Osteocyte (in vitro differentiated cells): ENCODE measurements at regions not wholly inside any gene's neighbourhood (a gene's known extent, or its start where the extent isn't known, plus 50 kb on each side); places are given as distances from the start of the nearest gene placed in this dataset.

Experiments used
- DNase-seq: peaks from one replicate; pipeline ENCODE4 v3.0.0; 2021; ENCODE audit warnings: mixed read lengths; ENCODE audit not compliant: unreplicated experiment; ENCODE audit errors: extremely low spot score
- H3K27ac Mint-ChIP-seq: one replicate; pipeline ENCODE4 v1.8.0; 2021; ENCODE audit warnings: mild to moderate bottlenecking, mixed read lengths; ENCODE audit not compliant: unreplicated experiment
- H3K27me3 Mint-ChIP-seq: one replicate; pipeline ENCODE4 v1.8.0; 2021; ENCODE audit warnings: mixed read lengths; ENCODE audit not compliant: unreplicated experiment
- H3K36me3 Mint-ChIP-seq: one replicate; pipeline ENCODE4 v1.8.0; 2021; ENCODE audit warnings: mixed read lengths; ENCODE audit not compliant: unreplicated experiment
- H3K4me1 Mint-ChIP-seq: one replicate; pipeline ENCODE4 v1.8.0; 2021; ENCODE audit warnings: mixed read lengths; ENCODE audit not compliant: unreplicated experiment
- H3K4me3 Mint-ChIP-seq: one replicate; pipeline ENCODE4 v1.8.0; 2021; ENCODE audit warnings: mild to moderate bottlenecking, moderate library complexity, mixed read lengths; ENCODE audit not compliant: unreplicated experiment
- H3K9me3 Mint-ChIP-seq: one replicate; pipeline ENCODE4 v1.8.0; 2021; ENCODE audit warnings: mixed read lengths; ENCODE audit not compliant: unreplicated experiment
- CTCF ChIP-seq: fragments of 200-600 bp; sonication (generic); IDR thresholded peaks from 2 replicates; pipeline ENCODE4 v1.5.0; 2021; ENCODE audit warnings: antibody characterized with exemption, mild to moderate bottlenecking, moderate library complexity

- H3K27me3 Mint-ChIP-seq = no peaks in the 10 kb centered on the region
- peaks cover 13% of the 10 kb centered on the region for H3K36me3 Mint-ChIP-seq
- H3K4me1 Mint-ChIP-seq = peaks cover 65% of the 10 kb centered on the region
- H3K27ac Mint-ChIP-seq = peak overlapping the region; percentile 40
- no peak overlapping the region for H3K4me3 Mint-ChIP-seq
- TF ChIP-seq CTCF = no peak
- DNase-seq = no peak
- H3K9me3 Mint-ChIP-seq = peaks cover 33% of the 10 kb centered on the region
These were observed 299.6 kb upstream of the ARSJ start for GRCh38 chr4:114279066-114279465.

GRCh38 chr4:114279711-114280110 lies 300.3 kb upstream of the ARSJ start:
- no peak for DNase-seq
- H3K4me3 Mint-ChIP-seq = no peak overlapping the region
- H3K36me3 Mint-ChIP-seq = peaks cover 10% of the 10 kb centered on the region
- TF ChIP-seq CTCF = no peak
- peak overlapping the region; percentile 40 for H3K27ac Mint-ChIP-seq
- peaks cover 59% of the 10 kb centered on the region for H3K4me1 Mint-ChIP-seq
- H3K9me3 Mint-ChIP-seq = peaks cover 27% of the 10 kb centered on the region
- no peaks in the 10 kb centered on the region for H3K27me3 Mint-ChIP-seq

GRCh38 chr4:114280645-114281044 lies 301.2 kb upstream of the ARSJ start:
- H3K36me3 Mint-ChIP-seq = peaks cover 12% of the 10 kb centered on the region
- peaks cover 27% of the 10 kb centered on the region for H3K9me3 Mint-ChIP-seq
- no peak overlapping the region for H3K4me3 Mint-ChIP-seq
- TF ChIP-seq CTCF = no peak
- H3K27me3 Mint-ChIP-seq = no peaks in the 10 kb centered on the region
- H3K27ac Mint-ChIP-seq = peak overlapping the region; percentile 86
- no peak for DNase-seq
- H3K4me1 Mint-ChIP-seq = peaks cover 53% of the 10 kb centered on the region

GRCh38 chr4:114281164-114281960 lies 301.9 kb upstream of the ARSJ start:
- TF ChIP-seq CTCF = no peak
- DNase-seq = no peak
- Mint-ChIP-seq H3K36me3 (peaks cover 15% of the 10 kb centered on the region), H3K27ac (peak overlapping the region; percentile 86), H3K4me3 (no peak overlapping the region), H3K4me1 (peaks cover 48% of the 10 kb centered on the region), H3K27me3 (no peaks in the 10 kb centered on the region), H3K9me3 (peaks cover 30% of the 10 kb centered on the region)

- no peaks in the 10 kb centered on the region for H3K27me3 Mint-ChIP-seq
- peaks cover 15% of the 10 kb centered on the region for H3K36me3 Mint-ChIP-seq
- no peak for TF ChIP-seq CTCF
- H3K4me1 Mint-ChIP-seq = peaks cover 44% of the 10 kb centered on the region
- peaks cover 28% of the 10 kb centered on the region for H3K9me3 Mint-ChIP-seq
- peak overlapping the region; percentile 69 for H3K27ac Mint-ChIP-seq
- no peak overlapping the region for H3K4me3 Mint-ChIP-seq
- no peak for DNase-seq
These were observed 303.5 kb upstream of the ARSJ start for GRCh38 chr4:114282937-114283336.
